Osteocyte (in vitro differentiated cells): ENCODE measurements at regions not wholly inside any gene's neighbourhood (a gene's known extent, or its start where the extent isn't known, plus 50 kb on each side); places are given as distances from the start of the nearest gene placed in this dataset.

ENCODE experiments used
- DNase-seq: peaks from one replicate; pipeline ENCODE4 v3.0.0; 2021; ENCODE audit warnings: mixed read lengths; ENCODE audit not compliant: unreplicated experiment; ENCODE audit errors: extremely low spot score
- H3K27ac Mint-ChIP-seq: one replicate; pipeline ENCODE4 v1.8.0; 2021; ENCODE audit warnings: mild to moderate bottlenecking, mixed read lengths; ENCODE audit not compliant: unreplicated experiment
- H3K27me3 Mint-ChIP-seq: one replicate; pipeline ENCODE4 v1.8.0; 2021; ENCODE audit warnings: mixed read lengths; ENCODE audit not compliant: unreplicated experiment
- H3K36me3 Mint-ChIP-seq: one replicate; pipeline ENCODE4 v1.8.0; 2021; ENCODE audit warnings: mixed read lengths; ENCODE audit not compliant: unreplicated experiment
- H3K4me1 Mint-ChIP-seq: one replicate; pipeline ENCODE4 v1.8.0; 2021; ENCODE audit warnings: mixed read lengths; ENCODE audit not compliant: unreplicated experiment
- H3K4me3 Mint-ChIP-seq: one replicate; pipeline ENCODE4 v1.8.0; 2021; ENCODE audit warnings: mild to moderate bottlenecking, moderate library complexity, mixed read lengths; ENCODE audit not compliant: unreplicated experiment
- H3K9me3 Mint-ChIP-seq: one replicate; pipeline ENCODE4 v1.8.0; 2021; ENCODE audit warnings: mixed read lengths; ENCODE audit not compliant: unreplicated experiment
- CTCF ChIP-seq: fragments of 200-600 bp; sonication (generic); IDR thresholded peaks from 2 replicates; pipeline ENCODE4 v1.5.0; 2021; ENCODE audit warnings: antibody characterized with exemption, mild to moderate bottlenecking, moderate library complexity

GRCh38 chr14:44422699-44423098 is 84.4 kb downstream of the FSCB start:
- TF ChIP-seq CTCF = no peak
- H3K36me3 Mint-ChIP-seq = no peaks in the 10 kb centered on the region
- no peak overlapping the region for H3K27ac Mint-ChIP-seq
- no peak overlapping the region for H3K4me3 Mint-ChIP-seq
- peaks cover 26% of the 10 kb centered on the region for H3K9me3 Mint-ChIP-seq
- H3K4me1 Mint-ChIP-seq = no peaks in the 10 kb centered on the region
- DNase-seq = no peak
- H3K27me3 Mint-ChIP-seq = no peaks in the 10 kb centered on the region

GRCh38 chr14:44420226-44420625 is 86.9 kb downstream of the FSCB start:
- Mint-ChIP-seq H3K36me3 (no peaks in the 10 kb centered on the region), H3K27me3 (no peaks in the 10 kb centered on the region), H3K4me1 (no peaks in the 10 kb centered on the region), H3K4me3 (no peak overlapping the region), H3K9me3 (peaks cover 21% of the 10 kb centered on the region), H3K27ac (no peak overlapping the region)
- no peak for TF ChIP-seq CTCF
- DNase-seq = no peak

- H3K4me1 Mint-ChIP-seq = no peaks in the 10 kb centered on the region
- peaks cover 21% of the 10 kb centered on the region for H3K9me3 Mint-ChIP-seq
- no peak for DNase-seq
- no peaks in the 10 kb centered on the region for H3K36me3 Mint-ChIP-seq
- no peak overlapping the region for H3K27ac Mint-ChIP-seq
- TF ChIP-seq CTCF = no peak
- H3K27me3 Mint-ChIP-seq = no peaks in the 10 kb centered on the region
- no peak overlapping the region for H3K4me3 Mint-ChIP-seq
These were observed 88.2 kb downstream of the FSCB start for GRCh38 chr14:44418856-44419255.

GRCh38 chr14:44417809-44418208 is 89.3 kb downstream of the FSCB start:
- DNase-seq = no peak

GRCh38 chr14:44414646-44415045 is 92.4 kb downstream of the FSCB start:
- Mint-ChIP-seq H3K27ac (no peak overlapping the region), H3K36me3 (no peaks in the 10 kb centered on the region), H3K4me3 (no peak overlapping the region), H3K27me3 (no peaks in the 10 kb centered on the region), H3K4me1 (no peaks in the 10 kb centered on the region), H3K9me3 (peaks cover 12% of the 10 kb centered on the region)
- TF ChIP-seq CTCF = no peak
- DNase-seq = no peak

More at GRCh38 chr14:44417809-44418208, 89.3 kb downstream of the FSCB start:
- Mint-ChIP-seq H3K4me1 (no peaks in the 10 kb centered on the region), H3K4me3 (no peak overlapping the region), H3K9me3 (peaks cover 21% of the 10 kb centered on the region), H3K27ac (no peak overlapping the region), H3K27me3 (no peaks in the 10 kb centered on the region), H3K36me3 (no peaks in the 10 kb centered on the region)
- TF ChIP-seq CTCF = no peak
